ENCODE measurements at regions not wholly inside any gene's neighbourhood (a gene's known extent, or its start where the extent isn't known, plus 50 kb on each side); places are given as distances from the start of the nearest gene placed in this dataset.

GRCh38 chr6:8193541-8193940, 91.2 kb upstream of the EEF1E1 start:
- Mint-ChIP-seq H3K36me3 (ENCODE audit: insufficient read depth in 1 of 3, low read depth in 3 of 3) (no peaks in the 10 kb centered on the region; a peak in 1 of 7 replicates), H3K4me1 (peaks cover 22 to 33% of the 10 kb centered on the region in 2 experiments), H3K27ac (no peak overlapping the region)

More at GRCh38 chr6:8193541-8193940, 91.2 kb upstream of the EEF1E1 start:
- Histone ChIP-seq H2BK12ac (ENCODE audit: insufficient read length, low read depth, low read length) (no peak overlapping the region), H3K4me1 (ENCODE audit: insufficient read depth, low read length) (peaks cover 8% of the 10 kb centered on the region; the same call in 1 of the 2 replicates), H3K9ac (ENCODE audit: extremely low read depth, insufficient read length, low read length) (no peak overlapping the region), H2AFZ (ENCODE audit: low read length) (no peak overlapping the region), H3K23me2 (ENCODE audit: insufficient read length, low read depth, low read length, poor library complexity, severe bottlenecking) (no peaks in the 10 kb centered on the region), H3K9me3 (ENCODE audit: control insufficient read depth, low read depth, low read length) (no peaks in the 10 kb centered on the region), H4K8ac (replicated peaks; ENCODE audit: insufficient read length, low read depth, low read length) (no peak overlapping the region), H2BK20ac (ENCODE audit: low read depth, low read length, poor library complexity, severe bottlenecking) (no peak overlapping the region), H3K14ac (ENCODE audit: insufficient read depth, low read length) (no peak overlapping the region), H3K4me2 (ENCODE audit: insufficient read depth, insufficient read length, low read length) (no peak overlapping the region), H3K23ac (ENCODE audit: insufficient read length, low read depth, low read length) (no peak overlapping the region), H3K27ac (ENCODE audit: insufficient read length, low read depth, low read length) (no peak overlapping the region), H3T11ph (ENCODE audit: low read length) (no peak overlapping the region), H2AK5ac (ENCODE audit: insufficient read length, low read length) (no peak overlapping the region), H3K79me1 (ENCODE audit: insufficient read depth, low read depth, low read length, poor library complexity, severe bottlenecking) (no peaks in the 10 kb centered on the region), H3K56ac (ENCODE audit: insufficient read length, low read depth, low read length) (no peak overlapping the region), H4K91ac (ENCODE audit: insufficient read length, low read depth, low read length) (no peak overlapping the region), H3K27me3 (ENCODE audit: insufficient read depth, low read length) (no peaks in the 10 kb centered on the region), H2BK5ac (ENCODE audit: insufficient read length, low read length) (no peak overlapping the region), H3K4ac (ENCODE audit: low read depth, low read length) (no peak overlapping the region), H4K20me1 (ENCODE audit: control insufficient read depth, insufficient read depth, insufficient read length) (no peaks in the 10 kb centered on the region), H3K79me2 (ENCODE audit: insufficient read depth, low read length) (no peaks in the 10 kb centered on the region), H3K18ac (ENCODE audit: insufficient read length, low read depth, low read length) (no peak overlapping the region), H2BK120ac (ENCODE audit: low read depth, low read length, poor library complexity, severe bottlenecking) (no peak overlapping the region), H4K5ac (ENCODE audit: insufficient read length, low read depth, low read length) (no peak overlapping the region), H2BK15ac (ENCODE audit: low read depth, low read length) (no peak overlapping the region)
- H3K27me3 Mint-ChIP-seq (ENCODE audit: low read depth) = no peaks in the 10 kb centered on the region
- TF ChIP-seq CTCF (conservative IDR thresholded peaks at IDR 0.05) = no peak
- DNase-seq = no peak
- H3K9me3 Mint-ChIP-seq = no peaks in the 10 kb centered on the region; a peak in 1 of 5 replicates
- no peak overlapping the region for H3K4me3 Mint-ChIP-seq
- no CpG with 5 or more reads among the region's 4 CpGs for WGBS (ENCODE audit: extremely low coverage, insufficient read length, low lambda C conversion rate)

Measured in H9 (cell line).